H9 (cell line): ENCODE measurements at regions not wholly inside any gene's neighbourhood (a gene's known extent, or its start where the extent isn't known, plus 50 kb on each side); places are given as distances from the start of the nearest gene placed in this dataset.

Experiments
- DNase-seq: peaks from one replicate; pipeline ENCODE4 v3.0.0-alpha.2; 2017
- H2AFZ ChIP-seq: one replicate; pipeline ENCODE4 v1.6.1; 2013; ENCODE audit warnings: mild to moderate bottlenecking, low read length, control low read depth, moderate library complexity
- H2AK5ac ChIP-seq: 2 replicates; pipeline ENCODE4 v1.6.1; 2013; ENCODE audit warnings: low read length, control low read depth, mixed read lengths; ENCODE audit not compliant: insufficient read length
- H2BK120ac ChIP-seq: one replicate; pipeline ENCODE4 v1.6.1; 2013; ENCODE audit warnings: low read depth, mild to moderate bottlenecking, low read length, control low read depth, inconsistent platforms; ENCODE audit not compliant: poor library complexity, severe bottlenecking
- H2BK12ac ChIP-seq: 2 replicates; pipeline ENCODE4 v1.6.1; 2013; ENCODE audit warnings: low read length, control low read depth, mixed read lengths, low read depth; ENCODE audit not compliant: insufficient read length
- H2BK15ac ChIP-seq: 2 replicates; pipeline ENCODE4 v1.6.1; 2013; ENCODE audit warnings: low read depth, low read length, control low read depth
- H2BK20ac ChIP-seq: one replicate; pipeline ENCODE4 v1.6.1; 2013; ENCODE audit warnings: low read depth, mild to moderate bottlenecking, low read length, control low read depth, inconsistent platforms; ENCODE audit not compliant: poor library complexity, severe bottlenecking
- H2BK5ac ChIP-seq: 2 replicates; pipeline ENCODE4 v1.6.1; 2013; ENCODE audit warnings: low read length, control low read depth, mixed read lengths; ENCODE audit not compliant: insufficient read length
- H3K14ac ChIP-seq: 2 replicates; pipeline ENCODE4 v1.6.1; 2013; ENCODE audit warnings: low read length, control low read depth; ENCODE audit not compliant: insufficient read depth
- H3K18ac ChIP-seq: 2 replicates; pipeline ENCODE4 v1.6.1; 2013; ENCODE audit warnings: low read depth, mild to moderate bottlenecking, mixed read lengths, low read length, control low read depth; ENCODE audit not compliant: insufficient read length
- H3K23ac ChIP-seq: 2 replicates; pipeline ENCODE4 v1.6.1; 2013; ENCODE audit warnings: low read length, control low read depth, mixed read lengths, low read depth; ENCODE audit not compliant: insufficient read length
- H3K23me2 ChIP-seq: 2 replicates; pipeline ENCODE4 v1.6.1; 2013; ENCODE audit warnings: low read depth, mild to moderate bottlenecking, mixed read lengths, low read length, control low read depth; ENCODE audit not compliant: insufficient read length, poor library complexity, severe bottlenecking
- H3K27ac ChIP-seq: 2 replicates; pipeline ENCODE4 v1.5.1; 2013; ENCODE audit warnings: low read length, control low read depth, mixed read lengths, low read depth; ENCODE audit not compliant: insufficient read length
- H3K27me3 ChIP-seq: 2 replicates; pipeline ENCODE4 v1.6.1; 2013; ENCODE audit warnings: low read length, control low read depth, inconsistent platforms; ENCODE audit not compliant: insufficient read depth
- H3K4ac ChIP-seq: 2 replicates; pipeline ENCODE4 v1.6.1; 2013; ENCODE audit warnings: low read depth, mild to moderate bottlenecking, control low read depth, inconsistent platforms, low read length, moderate library complexity
- H3K4me1 ChIP-seq: 2 replicates; pipeline ENCODE4 v1.6.1; 2013; ENCODE audit warnings: low read length, control low read depth, inconsistent platforms; ENCODE audit not compliant: insufficient read depth
- H3K4me2 ChIP-seq: 2 replicates; pipeline ENCODE4 v1.6.1; 2013; ENCODE audit warnings: low read length, control low read depth, mixed read lengths; ENCODE audit not compliant: insufficient read length, insufficient read depth
- H3K56ac ChIP-seq: 2 replicates; pipeline ENCODE4 v1.6.1; 2013; ENCODE audit warnings: low read depth, mild to moderate bottlenecking, mixed read lengths, low read length, control low read depth; ENCODE audit not compliant: insufficient read length
- H3K79me1 ChIP-seq: 2 replicates; pipeline ENCODE4 v1.6.1; 2013; ENCODE audit warnings: low read depth, mild to moderate bottlenecking, moderate library complexity, low read length, control low read depth, inconsistent platforms; ENCODE audit not compliant: insufficient read depth, poor library complexity, severe bottlenecking
- H3K79me2 ChIP-seq: 2 replicates; pipeline ENCODE4 v1.6.1; 2013; ENCODE audit warnings: low read length, control low read depth, inconsistent platforms; ENCODE audit not compliant: insufficient read depth
- H3K9ac ChIP-seq: 2 replicates; pipeline ENCODE4 v1.6.1; 2013; ENCODE audit warnings: low read length, control low read depth, mixed read lengths; ENCODE audit not compliant: insufficient read length; ENCODE audit errors: extremely low read depth
- H3K9me3 ChIP-seq: one replicate; pipeline ENCODE4 v1.6.1; 2013; ENCODE audit warnings: low read depth, low read length, inconsistent platforms; ENCODE audit not compliant: control insufficient read depth
- H3T11ph ChIP-seq: one replicate; pipeline ENCODE4 v1.6.1; 2013; ENCODE audit warnings: mild to moderate bottlenecking, low read length, control low read depth, inconsistent platforms
- H4K20me1 ChIP-seq: one replicate; pipeline ENCODE4 v1.6.1; 2013; ENCODE audit not compliant: control insufficient read depth, insufficient read length, insufficient read depth
- H4K5ac ChIP-seq: 2 replicates; pipeline ENCODE4 v1.6.1; 2013; ENCODE audit warnings: low read depth, mild to moderate bottlenecking, mixed read lengths, low read length, control low read depth; ENCODE audit not compliant: insufficient read length
- H4K8ac ChIP-seq: replicated peaks from 2 replicates; pipeline ENCODE4 v1.6.1; 2013; ENCODE audit warnings: low read length, control low read depth, mixed read lengths, low read depth; ENCODE audit not compliant: insufficient read length
- H4K91ac ChIP-seq: 2 replicates; pipeline ENCODE4 v1.6.1; 2013; ENCODE audit warnings: low read depth, mild to moderate bottlenecking, moderate library complexity, mixed read lengths, low read length, control low read depth; ENCODE audit not compliant: insufficient read length
- H3K27ac Mint-ChIP-seq, 3 experiments: 2 replicates in 2 of 3; 3 replicates in 1 of 3; pipeline ENCODE4 v1.8.0; 2020 to 2021; ENCODE audit warnings: mixed read lengths in 3 of 3, mild to moderate bottlenecking in 1 of 3, moderate library complexity in 1 of 3
- H3K27me3 Mint-ChIP-seq: 2 replicates; pipeline ENCODE4 v1.8.0; 2021; ENCODE audit warnings: low read depth, mild to moderate bottlenecking, moderate library complexity, mixed read lengths
- H3K36me3 Mint-ChIP-seq, 3 experiments: 2 replicates in 2 of 3; 3 replicates in 1 of 3; pipeline ENCODE4 v1.8.0; 2020 to 2021; ENCODE audit warnings: low read depth in 3 of 3, mixed read lengths in 3 of 3; ENCODE audit not compliant: insufficient read depth in 1 of 3
- H3K4me1 Mint-ChIP-seq, 2 experiments: 2 replicates each; pipeline ENCODE4 v1.8.0; 2020; ENCODE audit warnings: mixed read lengths in 2 of 2
- H3K4me3 Mint-ChIP-seq, 2 experiments: 2 replicates in 1 of 2; 3 replicates in 1 of 2; pipeline ENCODE4 v1.8.0; 2020 to 2021; ENCODE audit warnings: mild to moderate bottlenecking in 2 of 2, mixed read lengths in 2 of 2, moderate library complexity in 1 of 2
- H3K9me3 Mint-ChIP-seq, 2 experiments: 2 replicates in 1 of 2; 3 replicates in 1 of 2; pipeline ENCODE4 v1.8.0; 2020; ENCODE audit warnings: mild to moderate bottlenecking in 2 of 2, mixed read lengths in 2 of 2, moderate library complexity in 1 of 2
- CTCF ChIP-seq: fragments of 200-600 bp; sonication (generic); conservative IDR thresholded peaks from 3 replicates; pipeline ENCODE4 v1.8.0; 2021; ENCODE audit warnings: antibody characterized with exemption, mild to moderate bottlenecking
- WGBS: extraction: QIAGEN DNeasy Blood & Tissue Kit; methylation state at CpG from one replicate; pipeline ENCODE4 v1.1.7; 2013; ENCODE audit warnings: missing lambda C conversion rate, low lambda C conversion rate, mixed read lengths; ENCODE audit not compliant: insufficient read length; ENCODE audit errors: extremely low coverage; 5-methylcytosine and 5-hydroxymethylcytosine counted together

- Histone ChIP-seq H4K8ac (no peak overlapping the region), H3K27me3 (no peaks in the 10 kb centered on the region), H3K4me2 (no peak overlapping the region), H3K23ac (no peak overlapping the region), H2BK20ac (no peak overlapping the region), H3K56ac (no peak overlapping the region), H3K18ac (no peak overlapping the region), H4K5ac (no peak overlapping the region), H3K14ac (no peak overlapping the region), H3K79me1 (no peaks in the 10 kb centered on the region), H2BK12ac (no peak overlapping the region), H2BK15ac (no peak overlapping the region), H3K79me2 (no peaks in the 10 kb centered on the region), H3K4me1 (no peaks in the 10 kb centered on the region), H4K91ac (no peak overlapping the region), H3K9ac (no peak overlapping the region), H2BK120ac (no peak overlapping the region), H3K27ac (no peak overlapping the region), H2AK5ac (no peak overlapping the region), H3K4ac (no peak overlapping the region), H3K9me3 (no peaks in the 10 kb centered on the region), H3T11ph (no peak overlapping the region), H4K20me1 (no peaks in the 10 kb centered on the region), H3K23me2 (no peaks in the 10 kb centered on the region), H2AFZ (no peak overlapping the region), H2BK5ac (no peak overlapping the region)
- Mint-ChIP-seq H3K27me3 (no peaks in the 10 kb centered on the region), H3K4me1 (peaks cover 0 to 3% of the 10 kb centered on the region in 2 experiments; a peak in 1 of 4 replicates), H3K27ac (no peak overlapping the region), H3K4me3 (no peak overlapping the region), H3K36me3 (no peaks in the 10 kb centered on the region), H3K9me3 (no peaks in the 10 kb centered on the region; a peak in 1 of 5 replicates)
- no CpG with 5 or more reads among the region's 3 CpGs for WGBS
- DNase-seq, result no peak
- no peak for TF ChIP-seq CTCF
These were observed 355.8 kb upstream of the PTBP2 start for GRCh38 chr1:96365596-96366390.
